Right hindlimb (tissue), 1 donor: ENCODE measurements at regions not wholly inside any gene's neighbourhood (a gene's known extent, or its start where the extent isn't known, plus 50 kb on each side); places are given as distances from the start of the nearest gene placed in this dataset.

ENCODE experiments used
- DNase-seq: peaks from one replicate; pipeline ENCODE4 v3.0.0-alpha.2; 2018

GRCh38 chr11:130617001-130617400 is 168.6 kb downstream of the ADAMTS15 start:
- no peak for DNase-seq

- DNase-seq, result no peak
Measured at GRCh38 chr11:130620548-130620947, 172.1 kb downstream of the ADAMTS15 start.

GRCh38 chr11:130622141-130622542 is 173.7 kb downstream of the ADAMTS15 start:
- DNase-seq, result no peak

- no peak for DNase-seq
Measured at GRCh38 chr11:130623670-130624668, 175.5 kb downstream of the ADAMTS15 start.

- no peak for DNase-seq
Measured at GRCh38 chr11:130624971-130625544, 176.6 kb downstream of the ADAMTS15 start.

GRCh38 chr11:130625578-130626306 is 177.3 kb downstream of the ADAMTS15 start:
- DNase-seq, result peak; percentile 44

- DNase-seq, result no peak
Measured at GRCh38 chr11:130629039-130629438, 180.6 kb downstream of the ADAMTS15 start.

GRCh38 chr11:130631119-130631518 is 182.7 kb downstream of the ADAMTS15 start:
- no peak for DNase-seq

- no peak for DNase-seq
Measured at GRCh38 chr11:130633466-130633865, 185.0 kb downstream of the ADAMTS15 start.

GRCh38 chr11:130634186-130634585 is 185.7 kb downstream of the ADAMTS15 start:
- no peak for DNase-seq

GRCh38 chr11:130634961-130635473 is 186.6 kb downstream of the ADAMTS15 start:
- peak; percentile 38 for DNase-seq

GRCh38 chr11:130635937-130636630 is 187.6 kb downstream of the ADAMTS15 start:
- DNase-seq, result no peak

GRCh38 chr11:130636722-130637464 is 188.4 kb downstream of the ADAMTS15 start:
- no peak for DNase-seq

GRCh38 chr11:130637566-130637965 is 189.1 kb downstream of the ADAMTS15 start:
- DNase-seq, result no peak

- DNase-seq, result peak; percentile 35
Measured at GRCh38 chr11:130638033-130638432, 189.6 kb downstream of the ADAMTS15 start.

GRCh38 chr11:130638624-130639023 is 190.2 kb downstream of the ADAMTS15 start:
- DNase-seq, result no peak

GRCh38 chr11:130639369-130639768 is 190.9 kb downstream of the ADAMTS15 start:
- DNase-seq, result no peak

GRCh38 chr11:130640526-130640925 is 192.1 kb downstream of the ADAMTS15 start:
- DNase-seq, result no peak

GRCh38 chr11:130641876-130642275 is 193.4 kb downstream of the ADAMTS15 start:
- no peak for DNase-seq

- DNase-seq, result no peak
Measured at GRCh38 chr11:130642994-130643393, 194.5 kb downstream of the ADAMTS15 start.

GRCh38 chr11:130644187-130644586 is 195.7 kb downstream of the ADAMTS15 start:
- DNase-seq, result no peak
